Activated CD4-positive, alpha-beta T cell treated with anti-CD3 and anti-CD28 coated beads, Interleukin-2, amount 50 U/mL, for 24 hours (primary cell): ENCODE measurements at regions not wholly inside any gene's neighbourhood (a gene's known extent, or its start where the extent isn't known, plus 50 kb on each side); places are given as distances from the start of the nearest gene placed in this dataset.
"Not testable (repeated sequence)": the region's sequence is repeated elsewhere in the genome, so short reads cannot be mapped to it uniquely, and the experiment has no call there.

Experiments used
- DNase-seq, 2 donors: peaks; one replicate each; pipeline ENCODE4 v3.0.0-alpha.2; 2020; ENCODE audit warnings: low read depth in 1 of 2, low spot score in 1 of 2

DNA sequence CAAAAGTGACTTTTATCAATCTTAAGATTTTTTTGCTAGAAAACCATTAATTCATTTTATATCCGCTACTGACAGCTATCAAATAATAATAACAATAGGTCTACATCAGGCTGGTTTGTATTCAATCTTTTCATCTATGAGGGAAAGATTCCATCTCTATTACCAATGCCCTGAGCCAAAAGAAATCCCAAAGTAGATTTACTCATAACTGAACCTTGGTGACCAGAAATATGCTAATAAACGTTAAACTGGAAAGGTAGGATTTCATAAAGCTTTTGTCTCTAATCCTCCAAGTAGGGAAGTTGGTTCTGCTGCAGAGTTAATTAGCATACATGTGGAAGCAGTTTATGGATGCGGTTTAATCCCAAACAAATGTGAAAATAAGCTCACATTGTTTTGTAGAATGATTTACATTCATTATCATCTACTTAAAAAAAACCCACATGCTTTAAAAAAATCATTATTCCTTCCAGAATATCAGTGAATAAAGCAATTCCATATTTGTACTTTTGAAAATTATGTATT lies 715.5 kb downstream of the CETN3 start:
- no peak for DNase-seq

DNA sequence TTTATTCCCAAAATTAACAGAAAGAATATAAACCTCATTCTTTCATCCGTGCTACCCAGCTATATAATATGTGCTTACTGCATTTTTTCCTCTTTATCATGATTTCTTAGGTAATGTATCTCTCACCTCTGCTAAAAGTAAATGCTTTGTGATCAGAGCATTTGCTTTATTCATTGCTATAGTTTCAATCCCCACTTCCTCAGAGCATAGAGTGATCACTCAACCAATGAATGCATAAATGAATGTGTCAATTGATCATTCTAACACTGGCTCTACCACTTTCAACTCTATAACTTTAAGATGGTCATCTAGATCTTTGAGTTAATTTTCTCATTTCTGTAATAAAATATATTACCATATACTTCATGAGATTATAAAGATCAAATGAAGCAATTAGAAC lies 719.2 kb downstream of the CETN3 start:
- no peak for DNase-seq

DNA sequence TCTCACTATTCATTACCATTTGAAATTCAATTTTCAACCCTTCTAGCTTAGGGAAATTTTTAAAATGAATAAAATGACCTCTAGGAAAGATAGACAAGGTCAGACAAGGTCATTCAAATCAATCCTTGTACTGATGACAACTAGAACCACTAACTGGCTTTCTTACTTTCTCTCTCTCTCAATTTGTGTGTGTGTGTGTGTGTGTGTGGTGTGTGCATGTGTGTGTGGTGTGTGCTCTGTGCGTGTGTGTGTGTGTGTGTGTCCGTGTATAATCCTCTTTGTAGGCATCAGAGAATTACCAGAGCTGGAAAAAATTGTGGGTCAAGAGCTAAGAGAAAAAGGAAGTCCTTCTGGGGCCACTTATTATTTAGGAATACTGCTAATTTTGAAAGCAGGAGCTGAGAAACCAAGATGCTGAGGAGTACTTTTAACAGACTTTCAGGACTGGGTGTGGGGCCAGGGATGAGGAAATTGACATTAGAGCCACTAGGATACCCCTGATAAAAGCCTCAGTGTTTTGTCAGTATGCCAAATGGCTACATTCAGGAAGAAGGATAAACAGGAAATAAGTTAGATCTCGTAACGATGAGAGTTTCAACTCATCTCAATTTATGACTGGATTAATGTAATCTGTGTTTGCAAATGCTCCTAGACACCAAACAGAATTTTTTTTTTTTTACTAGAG lies 723.3 kb downstream of the CETN3 start:
- no peak for DNase-seq

DNA sequence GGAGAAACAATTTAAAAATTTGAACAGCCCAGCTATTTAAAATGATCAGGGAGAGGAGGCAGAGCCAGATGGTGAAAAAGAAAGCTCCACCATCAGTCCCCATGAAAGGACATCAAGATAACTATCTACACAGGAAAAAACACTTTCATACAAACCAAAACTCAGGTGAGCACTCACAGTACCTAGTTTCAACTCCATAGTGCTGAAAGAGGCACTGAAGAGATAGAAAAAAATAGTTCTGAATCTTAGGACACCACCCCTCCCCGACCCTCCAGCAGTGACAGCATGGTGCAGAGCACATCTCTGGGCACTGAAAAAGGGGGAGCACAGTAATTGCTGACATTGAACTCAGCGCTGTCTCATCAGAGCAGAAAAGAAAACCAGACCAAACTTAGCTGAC lies 732.9 kb downstream of the CETN3 start:
- no peak for DNase-seq

DNA sequence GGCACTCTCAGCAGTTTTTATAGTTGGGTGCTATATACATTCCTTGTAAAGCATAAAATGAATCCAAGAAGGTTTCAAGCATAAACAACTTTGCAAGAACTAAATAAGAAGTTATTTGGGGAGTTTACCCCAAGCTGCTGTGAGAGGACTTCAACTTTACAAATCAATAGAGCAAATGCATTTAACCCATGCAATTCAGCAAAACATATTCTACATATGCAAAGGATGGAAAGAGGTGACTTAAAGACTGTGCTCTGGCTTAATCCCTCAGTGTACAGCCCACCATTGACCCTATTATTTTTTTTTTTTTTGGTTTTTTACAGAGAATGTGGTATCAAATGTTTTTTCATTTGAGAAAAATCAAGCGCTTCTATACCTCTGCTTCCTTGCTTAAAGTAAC lies 736.5 kb downstream of the CETN3 start:
- no peak for DNase-seq

DNA sequence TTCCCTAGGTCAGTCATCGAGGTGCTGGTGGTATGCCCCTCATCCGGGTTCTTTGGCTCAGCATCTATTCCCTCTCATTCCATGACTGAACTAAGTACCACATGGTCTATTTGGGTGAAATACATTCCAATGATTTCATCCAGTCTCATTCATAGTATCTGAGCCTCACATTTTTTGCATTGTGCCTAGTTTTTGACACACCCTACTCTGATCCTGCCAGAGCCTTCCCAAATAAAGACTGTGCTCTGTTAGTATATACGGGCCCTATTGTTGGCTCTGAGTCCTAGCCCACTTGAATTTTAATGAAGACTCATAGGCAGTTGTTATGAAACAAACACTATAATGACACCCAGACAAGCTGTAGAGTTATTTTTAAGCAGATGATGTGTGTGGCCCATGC lies 740.7 kb downstream of the CETN3 start:
- DNase-seq, result no peak

DNA sequence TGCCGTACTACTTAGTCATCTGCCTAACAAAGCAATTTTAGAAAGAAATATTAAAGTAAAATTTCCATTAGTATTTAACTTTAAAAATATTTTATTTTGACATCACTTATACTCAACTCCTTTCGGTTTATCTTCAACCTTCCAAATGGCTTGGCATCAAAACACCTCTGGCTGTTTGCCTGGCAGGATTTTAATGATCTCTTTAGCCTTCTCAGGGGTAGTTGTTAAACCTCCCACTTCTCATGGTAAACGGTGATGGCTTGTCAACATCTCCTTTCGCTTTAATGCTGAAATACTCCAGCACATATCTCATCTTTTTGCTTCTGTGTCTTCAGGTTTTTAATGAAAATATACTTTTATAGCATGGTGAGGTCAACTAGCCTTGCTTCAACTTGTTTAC lies 747.1 kb downstream of the CETN3 start:
- DNase-seq, result no peak

DNA sequence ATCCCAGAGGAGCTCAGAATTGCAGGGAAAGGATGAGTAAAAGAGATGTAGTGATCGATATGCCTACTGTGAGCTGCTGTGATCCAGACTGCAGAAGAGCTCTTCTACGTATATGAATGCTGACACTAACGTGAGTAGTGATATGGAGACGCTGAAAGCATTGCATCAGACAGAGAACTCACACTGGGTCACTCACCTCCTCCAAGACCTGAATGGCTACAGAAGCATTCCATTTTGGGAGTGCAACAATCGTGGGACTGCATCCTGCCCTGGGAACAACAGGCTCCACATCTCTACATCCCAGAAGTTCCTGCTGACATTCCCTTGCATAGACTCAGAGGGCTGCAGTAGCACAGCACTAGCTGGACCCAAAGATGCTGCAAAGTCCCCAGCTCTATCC lies 755.9 kb upstream of the MEF2C start:
- no peak for DNase-seq

DNA sequence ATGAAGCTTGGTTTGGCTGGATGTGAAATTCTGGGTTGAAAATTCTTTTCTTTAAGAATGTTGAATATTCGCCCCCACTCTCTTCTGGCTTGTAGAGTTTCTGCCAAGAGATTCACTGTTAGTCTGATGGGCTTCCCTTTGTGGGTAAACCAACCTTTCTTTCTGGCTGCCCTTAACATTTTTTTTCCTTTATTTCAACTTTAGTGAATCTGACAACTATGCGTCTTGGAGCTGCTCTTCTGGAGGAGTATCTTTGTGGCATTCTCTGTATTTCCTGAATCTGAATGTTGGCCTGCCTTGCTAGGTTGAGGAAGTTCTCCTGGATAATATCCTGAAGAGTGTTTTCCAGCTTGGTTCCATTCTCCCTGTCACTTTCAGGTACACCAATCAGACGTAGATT lies 751.2 kb upstream of the MEF2C start:
- DNase-seq, result not testable (repeated sequence)

DNA sequence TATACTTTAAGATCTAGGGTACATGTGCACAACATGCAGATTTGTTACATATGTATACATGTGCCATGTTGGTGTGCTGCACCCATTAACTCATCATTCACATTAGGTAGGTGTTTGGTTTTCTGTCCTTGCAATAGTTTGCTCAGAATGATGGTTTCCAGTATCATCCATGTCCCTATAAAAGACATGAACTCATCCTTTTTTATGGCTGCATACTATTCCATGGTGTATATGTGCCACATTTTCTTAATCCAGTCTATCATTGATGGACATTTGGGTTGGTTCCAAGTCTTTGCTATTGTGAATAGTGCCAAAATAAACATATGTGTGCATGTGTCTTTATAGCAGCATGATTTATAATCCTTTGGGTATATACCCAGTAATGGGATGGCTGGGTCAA lies 747.1 kb upstream of the MEF2C start:
- DNase-seq, result not testable (repeated sequence)

DNA sequence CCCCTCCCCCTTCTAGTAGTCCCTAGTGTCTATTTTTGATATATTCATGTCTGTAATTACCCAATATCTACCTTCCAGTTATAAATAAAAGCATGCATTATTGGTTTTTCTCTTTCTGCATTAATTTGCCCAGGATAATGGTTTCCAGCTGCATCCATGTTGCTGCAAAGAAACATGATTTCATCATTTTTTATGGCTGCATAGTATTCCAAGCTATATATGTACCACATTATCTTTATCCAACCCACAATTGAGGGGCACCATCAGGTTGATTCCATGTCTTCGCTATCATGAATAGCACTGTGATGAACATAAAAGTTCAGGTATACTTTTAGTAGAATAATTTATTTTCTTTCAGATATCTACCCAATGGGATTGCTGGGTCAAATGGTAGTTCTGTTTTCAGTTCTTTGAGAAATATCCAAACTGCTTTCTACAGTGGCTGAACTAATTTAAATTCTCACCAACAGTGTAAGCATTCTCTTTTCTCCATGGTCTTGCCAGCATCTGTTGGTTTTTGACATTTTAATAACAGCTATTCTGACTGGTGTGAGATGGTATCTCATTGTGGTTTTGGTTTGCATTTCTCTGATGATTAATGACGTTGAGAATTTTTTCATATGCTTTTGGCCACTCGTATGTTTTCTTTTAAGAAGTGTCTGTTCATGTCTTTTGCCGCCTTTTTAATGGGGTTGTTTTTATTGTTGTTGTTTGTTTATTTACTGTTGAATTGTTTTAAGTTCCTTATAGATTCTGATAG lies 746.1 kb upstream of the MEF2C start:
- DNase-seq, result no peak

DNA sequence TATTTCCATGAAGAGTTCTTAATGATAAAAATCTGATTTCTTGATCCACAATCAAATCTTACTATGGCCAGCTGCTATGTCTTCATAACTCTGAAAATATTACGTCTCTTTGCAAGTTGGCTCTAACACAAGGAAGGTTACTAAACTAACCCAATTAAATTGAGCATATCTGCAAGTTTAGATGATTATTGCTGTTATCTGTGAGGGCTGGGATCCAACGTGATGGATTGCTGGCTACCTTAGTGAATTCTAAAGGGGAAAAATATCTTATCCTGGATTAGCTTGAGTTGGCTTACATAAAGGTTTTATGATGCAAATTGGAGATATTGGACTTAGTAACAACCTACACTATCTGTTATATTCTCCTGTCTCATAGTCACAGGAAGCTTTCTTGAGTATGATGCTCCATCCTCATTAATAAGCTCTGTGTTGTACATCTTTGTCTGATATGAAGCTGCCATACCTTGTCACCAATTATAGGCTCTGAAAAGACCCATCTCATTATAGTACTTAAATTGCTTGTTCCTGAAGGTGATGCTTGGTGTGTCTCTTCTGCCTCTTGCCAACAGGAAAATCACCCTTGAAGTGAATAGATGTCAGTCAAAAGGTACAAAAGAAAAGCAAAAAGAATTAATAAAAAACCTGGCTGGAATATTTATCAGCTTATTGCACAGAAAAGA lies 733.0 kb upstream of the MEF2C start:
- DNase-seq, result no peak

DNA sequence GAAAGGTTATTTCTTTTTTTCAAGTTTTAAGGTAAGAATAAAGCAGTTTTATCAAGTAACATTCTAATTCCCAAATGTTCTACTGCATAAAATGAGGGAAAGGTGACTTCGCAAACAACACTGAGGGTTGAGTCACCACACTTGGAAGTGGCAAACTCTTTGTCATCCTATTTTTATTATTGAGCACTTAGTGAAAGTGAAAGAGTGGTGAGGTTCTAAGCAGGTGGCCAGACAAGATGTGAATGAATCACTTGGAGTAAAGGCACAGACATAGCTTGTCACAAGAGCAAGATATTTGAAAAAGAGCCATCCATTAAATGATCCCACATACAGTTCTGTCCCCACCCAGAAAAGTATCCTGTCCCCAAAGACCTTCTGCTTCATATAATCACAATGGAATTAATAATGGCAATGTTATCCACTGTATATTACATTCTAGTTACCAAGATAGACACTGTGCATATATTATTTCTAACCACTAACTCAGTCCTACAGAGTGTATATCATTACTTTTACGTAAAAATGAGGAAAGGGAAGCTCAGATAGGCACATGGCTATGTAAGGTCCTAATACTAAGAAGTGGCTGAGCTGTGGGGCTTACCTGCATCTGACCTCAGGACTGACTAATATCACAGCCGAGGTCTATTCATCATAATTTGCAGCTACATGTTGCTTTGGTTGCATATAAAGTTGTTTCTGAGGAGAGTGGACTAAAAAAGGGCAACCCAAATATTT lies 730.4 kb upstream of the MEF2C start:
- DNase-seq, result no peak

DNA sequence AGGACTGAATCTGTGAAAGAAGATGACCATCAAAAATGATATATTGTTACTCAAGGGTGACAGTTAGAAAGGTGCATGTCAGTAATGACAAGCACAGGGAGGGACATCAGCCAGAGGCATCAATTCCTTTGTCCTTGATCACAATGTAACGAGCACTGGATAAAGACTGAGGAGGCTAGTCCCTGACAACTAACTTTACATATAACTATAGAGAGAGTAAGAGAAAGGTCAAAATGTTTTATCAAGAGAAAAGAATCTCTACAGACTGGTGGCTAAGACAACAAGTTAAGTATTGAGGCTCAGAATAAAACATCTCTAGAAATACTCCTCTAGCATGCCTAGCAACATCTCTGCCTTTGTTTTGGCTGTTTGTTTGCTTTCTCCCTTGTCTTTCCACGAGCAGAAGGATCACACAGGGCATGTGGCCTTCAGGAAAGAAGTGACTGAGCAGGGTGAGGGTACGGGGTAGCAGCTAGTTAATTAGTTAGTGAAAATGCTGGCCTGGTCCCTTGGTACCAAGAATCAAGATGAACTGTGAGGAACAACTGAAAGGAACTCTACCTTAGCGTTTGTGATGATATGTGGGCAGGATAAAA lies 724.1 kb upstream of the MEF2C start:
- DNase-seq, result no peak

DNA sequence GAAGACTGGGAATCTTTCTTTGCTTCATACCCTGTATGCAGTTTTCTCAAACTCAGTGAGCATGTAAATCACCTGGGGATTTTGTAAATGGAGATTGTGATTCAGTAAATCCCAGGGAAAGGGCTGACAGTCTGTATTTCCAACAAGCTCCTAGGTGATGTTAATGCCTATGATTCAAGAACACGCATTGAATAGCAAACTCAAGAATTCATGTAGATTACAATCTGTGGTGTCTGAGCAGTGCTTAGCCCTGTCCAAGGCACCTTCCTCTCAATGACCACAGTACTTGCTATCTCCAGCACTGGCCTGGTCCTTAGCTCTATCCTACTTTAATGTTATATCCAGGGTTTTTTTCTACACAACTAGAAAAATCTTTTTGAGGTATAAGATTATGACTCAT lies 721.4 kb upstream of the MEF2C start:
- no peak for DNase-seq

DNA sequence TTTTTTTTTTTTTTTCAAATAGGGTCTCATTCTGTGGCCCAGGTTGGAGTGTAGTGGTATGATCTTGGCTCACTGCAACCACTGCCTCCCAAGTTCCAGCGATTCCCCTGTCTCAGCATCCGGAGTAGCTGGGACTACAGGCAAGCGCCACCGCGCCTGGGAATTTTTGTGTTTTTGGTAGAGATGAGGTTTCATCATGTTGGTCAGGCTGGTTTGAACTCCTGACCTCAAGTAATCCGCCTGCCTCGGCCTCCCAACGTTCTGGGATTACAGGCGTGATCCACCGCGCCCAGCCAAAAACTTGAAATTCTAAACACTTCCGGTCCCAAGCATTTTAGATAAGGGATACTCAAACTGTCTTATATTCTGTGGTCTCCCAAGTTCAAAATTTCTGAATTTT lies 718.9 kb upstream of the MEF2C start:
- DNase-seq, result no peak

DNA sequence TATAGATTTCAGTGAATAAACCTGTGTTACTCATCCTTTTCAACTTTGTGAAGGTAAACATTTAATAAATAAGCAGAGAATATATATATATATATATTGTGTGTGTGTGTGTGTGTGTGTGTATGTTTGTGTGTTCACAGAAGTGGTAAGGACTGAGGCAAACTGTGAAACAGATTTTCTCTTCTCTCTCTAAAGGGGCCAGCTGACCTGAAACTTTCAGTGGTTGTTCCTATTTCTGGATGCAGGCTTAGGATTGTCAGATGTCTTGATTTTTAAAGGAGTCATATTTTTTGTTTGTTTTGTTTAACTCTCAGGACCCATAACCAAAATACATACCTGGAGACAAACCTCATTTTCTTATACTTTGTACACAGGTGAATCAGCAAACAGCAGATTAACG lies 714.9 kb upstream of the MEF2C start:
- DNase-seq, result no peak

DNA sequence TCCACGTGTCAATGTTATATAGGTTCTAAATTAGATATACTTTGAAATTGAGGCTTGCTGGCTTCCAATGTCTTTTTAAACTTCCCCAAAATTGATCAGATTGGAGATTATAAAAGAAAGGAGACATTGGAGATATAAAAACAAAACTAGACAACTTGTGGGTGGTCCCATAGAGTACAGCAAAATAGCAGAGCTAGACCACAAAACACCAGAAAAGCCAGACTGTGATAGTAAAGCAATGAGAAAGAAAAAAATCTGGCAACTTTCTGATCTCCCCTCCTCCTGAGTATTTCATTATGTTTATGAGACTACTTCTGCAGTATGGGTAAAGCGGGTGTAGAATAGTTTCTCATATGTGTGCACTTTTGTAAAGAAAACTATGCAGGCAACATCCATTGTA lies 713.8 kb upstream of the MEF2C start:
- no peak for DNase-seq

DNA sequence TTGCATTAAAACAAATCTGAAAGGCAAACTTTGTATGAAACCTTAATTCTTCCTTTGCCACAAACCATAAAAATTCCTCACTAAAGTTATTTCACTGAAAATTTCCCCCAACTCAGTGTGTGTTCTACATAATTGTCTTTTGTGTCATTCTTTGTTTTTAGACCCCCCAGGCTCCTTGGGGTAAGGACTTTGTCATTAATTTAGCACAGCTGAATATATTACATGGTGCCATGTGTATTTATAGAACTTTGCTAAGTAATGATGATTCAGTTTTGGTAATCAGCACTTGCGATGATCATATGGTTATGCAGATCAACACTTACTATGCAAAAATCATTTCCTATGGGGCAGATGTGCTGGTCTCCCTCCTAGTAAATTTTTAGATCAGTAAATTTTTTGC lies 712.1 kb upstream of the MEF2C start:
- no peak for DNase-seq

DNA sequence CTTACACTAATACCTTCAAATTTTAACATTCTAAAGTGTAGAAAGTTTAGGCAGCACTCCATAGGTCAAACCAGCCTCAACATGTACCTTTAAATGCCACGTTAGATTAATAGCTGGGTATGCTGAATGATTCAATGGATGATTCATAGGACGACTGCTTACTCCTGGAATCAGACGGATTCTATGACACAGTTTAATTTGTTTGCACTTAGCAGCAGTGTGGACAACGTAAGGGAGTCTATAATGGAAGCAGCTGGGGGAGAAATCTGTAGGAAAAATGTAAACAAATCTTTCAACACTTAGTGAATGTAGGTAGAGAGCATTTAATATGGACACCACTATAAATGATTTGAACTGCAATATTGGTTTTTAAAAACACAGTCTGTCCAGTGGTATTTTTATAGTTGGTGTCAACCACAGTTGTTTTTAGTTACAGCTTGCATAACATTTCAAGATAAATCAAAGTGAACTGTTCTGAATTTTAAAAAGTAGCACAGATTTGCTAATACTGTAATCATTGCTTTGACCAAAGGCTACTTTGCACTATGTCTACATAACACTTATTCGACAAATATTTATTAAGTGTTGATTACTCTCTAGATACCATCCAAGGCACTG lies 701.5 kb upstream of the MEF2C start:
- no peak for DNase-seq

DNA sequence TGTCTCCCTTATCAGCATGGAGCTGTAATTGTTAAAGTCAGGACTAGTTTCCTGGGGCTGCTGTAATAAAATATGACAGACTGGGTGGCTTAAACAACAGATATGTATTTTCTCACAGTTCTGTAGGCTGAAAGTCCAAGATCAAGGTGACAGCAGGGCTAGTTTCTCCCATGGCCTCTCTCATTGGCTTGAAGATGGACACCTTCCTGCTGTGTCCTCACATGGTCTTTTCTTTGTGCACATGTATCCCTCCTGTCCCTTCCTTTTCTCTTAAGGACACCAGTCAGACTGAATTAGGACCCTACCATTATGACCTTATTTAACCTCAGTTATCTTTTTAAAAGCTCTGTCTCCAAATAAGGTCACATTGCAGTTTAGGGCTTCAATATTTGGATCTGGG lies 700.5 kb upstream of the MEF2C start:
- DNase-seq, result no peak
